Small intestine (tissue), 7 donors: ENCODE measurements at regions not wholly inside any gene's neighbourhood (a gene's known extent, or its start where the extent isn't known, plus 50 kb on each side); places are given as distances from the start of the nearest gene placed in this dataset.

Source experiments
- DNase-seq, 2 donors: peaks; one replicate each; pipeline versions ENCODE4 v3.0.0 to v3.0.0-alpha.2; 2013
- FAIRE-seq: peaks from 2 replicates; lab custom pipeline; 2012; peaks lifted over from hg19 to GRCh38; lab: Jason Lieb, UNC
- H3K27ac ChIP-seq, 3 donors: one replicate each; pipeline ENCODE4 v1.5.1; 2013; ENCODE audit warnings: low read length in 2 of 3, mild to moderate bottlenecking in 2 of 3, control low read depth in 1 of 3, inconsistent platforms in 1 of 3, low read depth in 1 of 3, moderate library complexity in 1 of 3
- H3K27me3 ChIP-seq, 3 donors: one replicate each; pipeline ENCODE4 v1.6.1; 2013; ENCODE audit warnings: low read length in 3 of 3, inconsistent platforms in 1 of 3; ENCODE audit not compliant: control insufficient read depth in 3 of 3, insufficient read depth in 3 of 3
- H3K36me3 ChIP-seq, 3 donors: one replicate each; pipeline ENCODE4 v1.6.1; 2013; ENCODE audit warnings: low read length in 3 of 3, inconsistent platforms in 1 of 3, low read depth in 1 of 3, mild to moderate bottlenecking in 1 of 3, moderate library complexity in 1 of 3; ENCODE audit not compliant: control insufficient read depth in 3 of 3, insufficient read depth in 2 of 3
- H3K4me1 ChIP-seq, 3 donors: one replicate each; pipeline ENCODE4 v1.6.1; 2013; ENCODE audit warnings: low read length in 2 of 3, inconsistent platforms in 1 of 3, low read depth in 1 of 3, mild to moderate bottlenecking in 1 of 3, moderate library complexity in 1 of 3; ENCODE audit not compliant: control insufficient read depth in 3 of 3, insufficient read depth in 2 of 3
- H3K4me3 ChIP-seq, 3 donors: one replicate each; pipeline ENCODE4 v1.5.1; 2013; ENCODE audit warnings: low read length in 3 of 3, control low read depth in 1 of 3, inconsistent platforms in 1 of 3, low read depth in 1 of 3, mild to moderate bottlenecking in 1 of 3, moderate library complexity in 1 of 3
- H3K9me3 ChIP-seq, 2 donors: one replicate each; pipeline ENCODE4 v1.6.1; 2013; ENCODE audit warnings: low read depth in 1 of 2, low read length in 1 of 2; ENCODE audit not compliant: control insufficient read depth in 2 of 2, insufficient read depth in 1 of 2
- WGBS, 3 donors: extraction: QIAGEN DNeasy Blood & Tissue Kit; methylation state at CpG; one replicate each; pipeline ENCODE4 v1.1.7; 2013; 5-methylcytosine and 5-hydroxymethylcytosine counted together
- donor health status: healthy with polysubstance abuse.
- donor health status: control.
- donor health status: control.
- donor health status: Bipolar disorder and iron deficiency.
- donor health status: healthy.

DNA sequence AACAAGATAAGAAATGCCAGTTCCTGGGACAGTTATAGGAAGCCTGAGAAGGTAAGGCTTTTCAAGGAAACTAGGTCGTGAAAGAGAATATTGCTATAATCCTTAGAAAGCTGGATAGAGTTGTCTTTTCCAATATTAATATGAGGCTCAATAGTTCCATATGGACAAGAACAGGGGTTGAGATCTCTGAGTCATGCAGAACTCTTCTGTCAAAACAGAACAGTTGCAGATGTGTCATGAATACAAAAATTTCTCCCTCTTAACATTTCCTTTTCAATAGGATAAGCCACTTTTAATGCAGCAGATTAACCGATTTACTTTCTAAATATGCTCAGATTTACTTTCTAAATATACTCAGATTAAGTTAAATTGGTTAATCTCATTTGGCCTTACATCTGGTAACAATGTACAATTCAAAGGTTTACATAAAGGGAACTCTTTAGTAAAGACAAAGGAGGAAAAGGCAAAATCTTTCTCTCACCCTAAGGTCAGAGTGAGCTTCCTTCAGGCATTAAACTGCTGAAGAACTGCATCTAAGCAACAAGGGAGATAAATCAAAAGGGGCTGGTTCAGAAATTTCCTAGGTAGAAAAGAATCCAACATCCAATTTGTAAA, 104.7 kb upstream of the PCDH15 start:
- Histone ChIP-seq H3K9me3 (no peaks in the 10 kb centered on the region), H3K4me1 (no peaks in the 10 kb centered on the region), H3K4me3 (no peak overlapping the region), H3K36me3 (no peaks in the 10 kb centered on the region), H3K27ac (no peak overlapping the region), H3K27me3 (no peaks in the 10 kb centered on the region)
- DNase-seq (no peak), FAIRE-seq (no peak)
- WGBS, 3 donors, result 47 to 56% (median 52%) methylated on average over 2 of the region's 2 CpGs

DNA sequence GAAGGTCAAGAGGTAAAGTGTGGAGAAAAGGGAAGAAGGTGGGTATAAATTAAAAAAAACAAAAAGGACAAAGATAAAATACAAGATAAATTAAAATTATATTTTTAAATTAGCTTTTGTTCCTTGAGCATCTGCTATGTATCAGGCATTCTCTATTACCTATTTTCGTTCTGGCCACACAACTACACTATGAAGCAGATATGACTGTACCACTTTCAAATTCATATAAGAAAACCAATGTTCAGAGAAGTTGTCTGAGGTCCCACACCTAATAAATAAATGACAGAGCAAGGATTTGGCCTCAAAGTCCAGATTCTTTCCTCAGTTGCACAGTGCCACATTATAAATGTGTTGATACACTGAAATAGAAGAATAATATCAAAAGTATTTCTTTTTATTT, 103.8 kb upstream of the PCDH15 start:
- no peak overlapping the region for H3K27ac ChIP-seq
- 47 to 68% (median 57%) methylated on average over 1 of the region's 1 CpG for WGBS, 3 donors
- H3K4me1 ChIP-seq, result no peaks in the 10 kb centered on the region
- FAIRE-seq (no peak), DNase-seq (no peak)
- H3K27me3 ChIP-seq, result no peaks in the 10 kb centered on the region
- H3K9me3 ChIP-seq, result no peaks in the 10 kb centered on the region
- no peaks in the 10 kb centered on the region for H3K36me3 ChIP-seq
- H3K4me3 ChIP-seq, result no peak overlapping the region

DNA sequence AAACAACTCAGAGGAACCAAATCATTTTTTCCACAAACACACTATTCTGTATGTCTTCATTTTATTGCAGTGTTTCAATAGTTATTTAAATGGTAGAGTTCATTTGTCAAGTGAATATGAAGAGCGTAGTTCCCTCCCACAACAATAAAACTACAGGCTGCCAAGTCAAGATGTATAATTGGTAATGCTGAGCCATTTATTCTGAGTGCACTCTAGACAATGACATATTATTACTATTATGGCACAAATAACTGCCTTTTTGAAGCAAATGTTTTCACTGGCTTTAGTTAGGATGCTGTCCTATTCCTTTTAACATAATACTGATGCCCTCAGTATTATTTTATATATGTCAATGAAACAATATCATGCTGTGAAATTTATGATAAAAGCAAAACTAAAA, 102.7 kb upstream of the PCDH15 start:
- Histone ChIP-seq H3K27me3 (no peaks in the 10 kb centered on the region), H3K36me3 (no peaks in the 10 kb centered on the region), H3K4me3 (no peak overlapping the region), H3K9me3 (no peaks in the 10 kb centered on the region), H3K4me1 (no peaks in the 10 kb centered on the region), H3K27ac (no peak overlapping the region)
- DNase-seq, result no peak
- FAIRE-seq, result no peak
- 71 to 92% (median 89%) methylated on average over 1 of the region's 1 CpG for WGBS, 3 donors

DNA sequence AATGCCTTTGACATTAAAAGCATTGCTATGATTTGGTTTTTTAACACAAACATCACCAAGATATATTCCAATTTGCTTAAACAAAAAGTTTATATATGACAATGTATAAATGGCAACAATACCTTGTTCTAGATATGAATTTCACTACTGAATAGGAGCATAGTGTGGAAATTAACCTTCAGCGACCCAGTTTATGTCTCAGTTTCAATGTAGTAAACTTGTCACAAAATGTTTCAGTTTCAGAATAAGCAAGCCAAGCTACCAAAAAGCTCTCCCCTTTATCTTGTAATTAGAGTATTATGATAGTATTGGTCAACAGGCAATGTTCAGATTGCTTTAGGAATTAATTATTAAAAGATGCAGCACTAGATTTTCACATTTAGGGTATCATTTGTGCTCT, 99.6 kb upstream of the PCDH15 start:
- Histone ChIP-seq H3K9me3 (no peaks in the 10 kb centered on the region), H3K4me3 (no peak overlapping the region), H3K27me3 (no peaks in the 10 kb centered on the region), H3K27ac (no peak overlapping the region), H3K36me3 (no peaks in the 10 kb centered on the region), H3K4me1 (no peaks in the 10 kb centered on the region)
- DNase-seq (no peak), FAIRE-seq (no peak)
- 32 to 57% (median 35%) methylated on average over 1 of the region's 1 CpG for WGBS, 3 donors

DNA sequence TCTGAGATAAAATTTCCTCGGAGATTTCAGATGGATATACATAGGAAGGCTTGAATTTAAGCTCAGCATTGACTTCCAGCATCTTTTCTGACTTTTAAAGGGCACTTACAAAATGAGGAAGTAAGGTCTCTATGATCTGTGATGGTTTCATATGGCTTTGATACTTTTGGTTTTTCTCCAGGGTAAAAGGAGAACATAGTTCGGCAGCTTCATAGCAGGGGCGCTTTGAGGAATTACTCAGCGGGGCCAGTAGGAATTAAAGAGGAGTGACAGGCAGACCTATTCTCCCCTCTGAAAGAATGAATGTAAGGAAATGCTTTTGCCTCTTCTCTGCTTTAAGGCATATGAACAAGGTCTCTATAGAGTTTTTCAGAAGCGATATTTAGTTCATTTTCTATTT, 80.0 kb upstream of the PCDH15 start:
- Histone ChIP-seq H3K27me3 (no peaks in the 10 kb centered on the region), H3K9me3 (no peaks in the 10 kb centered on the region), H3K27ac (no peak overlapping the region), H3K4me3 (no peak overlapping the region), H3K36me3 (no peaks in the 10 kb centered on the region), H3K4me1 (no peaks in the 10 kb centered on the region)
- DNase-seq (no peak), FAIRE-seq (no peak)
- 60 to 72% (median 70%) methylated on average over 5 of the region's 5 CpGs for WGBS, 3 donors

DNA sequence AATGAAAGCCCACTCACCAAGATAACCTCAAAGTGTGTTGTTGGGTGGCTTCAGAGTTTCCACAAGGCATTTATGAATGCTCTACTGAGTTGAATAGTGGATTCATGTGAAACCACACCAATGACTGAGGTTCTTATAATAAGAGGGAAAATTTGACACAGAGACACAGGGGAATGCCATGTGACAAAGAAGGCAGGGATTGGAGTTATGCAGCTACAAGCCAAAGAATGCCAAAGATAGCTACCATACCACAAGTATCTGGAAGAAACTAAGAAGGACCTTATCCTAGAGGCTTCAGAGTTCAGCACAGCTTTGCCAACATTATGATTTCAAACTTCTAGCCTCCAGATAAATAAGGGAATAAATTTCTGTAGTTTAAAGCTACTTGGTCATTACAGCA, 68.0 kb upstream of the PCDH15 start:
- no peak overlapping the region for H3K27ac ChIP-seq
- no peaks in the 10 kb centered on the region for H3K36me3 ChIP-seq
- no peaks in the 10 kb centered on the region for H3K4me1 ChIP-seq
- H3K9me3 ChIP-seq, result no peaks in the 10 kb centered on the region
- H3K4me3 ChIP-seq, result no peak overlapping the region
- DNase-seq, result no peak
- FAIRE-seq, result no peak
- no peaks in the 10 kb centered on the region for H3K27me3 ChIP-seq

DNA sequence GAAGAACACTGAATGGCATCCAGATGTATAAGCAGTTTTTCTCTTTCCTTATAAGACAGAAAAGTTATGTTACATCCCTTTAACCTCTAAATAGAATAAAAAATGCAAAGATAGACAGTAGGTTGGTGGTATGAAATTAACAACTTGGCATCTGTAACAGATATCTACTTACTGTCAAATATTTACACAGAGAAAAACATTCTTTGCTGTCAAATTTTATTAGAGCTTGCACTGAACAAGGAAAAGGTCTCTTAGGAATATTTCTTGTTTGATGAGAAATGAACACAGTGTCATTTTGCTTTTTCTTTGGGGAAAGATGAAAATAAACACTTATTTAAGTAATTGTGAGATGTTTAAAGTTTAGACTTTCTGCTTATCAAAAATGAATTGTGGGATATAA, 65.6 kb upstream of the PCDH15 start:
- Histone ChIP-seq H3K27me3 (no peaks in the 10 kb centered on the region), H3K9me3 (no peaks in the 10 kb centered on the region), H3K36me3 (no peaks in the 10 kb centered on the region), H3K4me1 (no peaks in the 10 kb centered on the region), H3K4me3 (no peak overlapping the region), H3K27ac (no peak overlapping the region)
- no peak for FAIRE-seq
- no peak for DNase-seq

DNA sequence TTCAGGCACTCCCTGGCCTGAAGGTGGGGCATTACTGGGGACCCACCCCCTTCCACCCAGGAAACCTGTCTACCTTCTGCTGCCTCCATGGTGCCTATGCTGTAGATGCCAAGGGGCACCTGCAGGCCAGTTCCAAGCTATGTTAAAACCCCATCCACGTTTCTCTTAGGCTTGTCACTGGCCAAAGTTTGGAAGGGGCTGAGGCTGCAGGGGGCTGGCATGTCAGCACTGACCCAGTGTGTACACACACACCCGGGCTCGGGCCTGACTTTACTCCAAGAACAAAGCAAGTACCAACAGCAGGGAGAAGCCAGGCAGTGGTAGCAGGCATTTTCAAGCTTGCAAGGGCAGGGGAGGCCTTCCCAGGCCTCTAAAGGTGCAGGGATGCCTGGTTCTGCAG, 53.8 kb upstream of the PCDH15 start:
- 64 to 85% (median 71%) methylated on average over 3 of the region's 3 CpGs for WGBS, 3 donors
- Histone ChIP-seq H3K9me3 (no peaks in the 10 kb centered on the region), H3K27me3 (no peaks in the 10 kb centered on the region), H3K27ac (no peak overlapping the region), H3K36me3 (no peaks in the 10 kb centered on the region), H3K4me3 (no peak overlapping the region), H3K4me1 (no peaks in the 10 kb centered on the region)
- no peak for FAIRE-seq
- DNase-seq, result no peak

DNA sequence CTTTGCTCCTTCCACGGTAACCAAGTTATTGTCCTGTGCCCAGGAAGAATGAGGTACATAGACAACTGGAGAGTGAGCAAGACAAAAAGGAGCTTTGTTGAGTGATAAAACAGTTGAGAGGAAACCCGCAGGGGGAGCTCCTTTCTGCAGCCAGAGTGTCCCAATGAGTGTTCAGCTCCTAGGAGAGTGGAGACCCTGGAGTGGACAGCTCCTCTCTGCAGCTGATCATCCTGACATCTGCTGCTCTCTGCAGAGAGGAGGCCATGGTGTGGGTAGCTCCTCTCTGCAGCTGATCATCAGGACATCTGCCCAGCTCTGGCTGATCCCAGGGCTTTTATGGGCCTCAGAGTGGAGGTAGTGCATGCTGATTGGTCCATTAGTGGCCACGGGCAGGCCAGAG, 53.4 kb upstream of the PCDH15 start:
- no peak overlapping the region for H3K27ac ChIP-seq
- H3K9me3 ChIP-seq, result no peaks in the 10 kb centered on the region
- no peaks in the 10 kb centered on the region for H3K36me3 ChIP-seq
- DNase-seq, result no peak
- WGBS, 3 donors, result 81 to 83% (median 81%) methylated on average over 3 of the region's 3 CpGs
- no peak for FAIRE-seq
- H3K4me3 ChIP-seq, result no peak overlapping the region
- H3K27me3 ChIP-seq, result no peaks in the 10 kb centered on the region
- H3K4me1 ChIP-seq, result no peaks in the 10 kb centered on the region
